ENCODE measurements at regions not wholly inside any gene's neighbourhood (a gene's known extent, or its start where the extent isn't known, plus 50 kb on each side); places are given as distances from the start of the nearest gene placed in this dataset.

DNA sequence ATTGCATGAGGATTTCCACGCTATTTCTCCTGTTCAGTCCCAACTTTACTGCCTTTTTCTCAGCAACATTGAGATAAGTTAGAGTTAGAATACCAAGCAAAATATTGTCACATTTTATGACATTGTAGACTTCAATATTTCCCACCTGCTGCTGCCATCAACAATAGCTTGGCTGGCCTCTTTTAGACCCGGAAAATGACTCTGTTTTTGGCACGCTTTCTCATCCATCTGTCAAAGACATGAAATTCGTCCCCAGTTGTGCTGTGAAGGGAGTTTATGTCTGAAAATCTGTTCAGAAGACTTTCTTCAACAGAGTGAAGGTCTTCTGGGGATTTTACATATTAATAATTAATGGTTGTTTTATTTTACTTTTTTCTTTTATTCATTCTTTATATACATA, 857.3 kb downstream of the FRK start:
- TF ChIP-seq, protein P1, sequence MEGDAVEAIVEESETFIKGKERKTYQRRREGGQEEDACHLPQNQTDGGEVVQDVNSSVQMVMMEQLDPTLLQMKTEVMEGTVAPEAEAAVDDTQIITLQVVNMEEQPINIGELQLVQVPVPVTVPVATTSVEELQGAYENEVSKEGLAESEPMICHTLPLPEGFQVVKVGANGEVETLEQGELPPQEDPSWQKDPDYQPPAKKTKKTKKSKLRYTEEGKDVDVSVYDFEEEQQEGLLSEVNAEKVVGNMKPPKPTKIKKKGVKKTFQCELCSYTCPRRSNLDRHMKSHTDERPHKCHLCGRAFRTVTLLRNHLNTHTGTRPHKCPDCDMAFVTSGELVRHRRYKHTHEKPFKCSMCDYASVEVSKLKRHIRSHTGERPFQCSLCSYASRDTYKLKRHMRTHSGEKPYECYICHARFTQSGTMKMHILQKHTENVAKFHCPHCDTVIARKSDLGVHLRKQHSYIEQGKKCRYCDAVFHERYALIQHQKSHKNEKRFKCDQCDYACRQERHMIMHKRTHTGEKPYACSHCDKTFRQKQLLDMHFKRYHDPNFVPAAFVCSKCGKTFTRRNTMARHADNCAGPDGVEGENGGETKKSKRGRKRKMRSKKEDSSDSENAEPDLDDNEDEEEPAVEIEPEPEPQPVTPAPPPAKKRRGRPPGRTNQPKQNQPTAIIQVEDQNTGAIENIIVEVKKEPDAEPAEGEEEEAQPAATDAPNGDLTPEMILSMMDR (IDR thresholded peaks at IDR 0.05 in 8 of 11, conservative IDR thresholded peaks at IDR 0.05 in 3 of 11) = no peak
- TF ChIP-seq POLR2A (IDR thresholded peaks at IDR 0.05) (no peak), POLR2AphosphoS5 (IDR thresholded peaks at IDR 0.05) (no peak)
